Adrenal gland (tissue), 9 donors: ENCODE measurements at regions not wholly inside any gene's neighbourhood (a gene's known extent, or its start where the extent isn't known, plus 50 kb on each side); places are given as distances from the start of the nearest gene placed in this dataset.

Experiments
- DNase-seq, 7 donors: peaks; one replicate each; pipeline ENCODE4 v3.0.0-alpha.2; 2019 to 2020
- H3K27ac ChIP-seq, 5 donors: fragments of 200-600 bp; sonication (generic) in 4 of 5; 1 replicate in 3 of 5; 2 replicates in 2 of 5; pipeline versions ENCODE4 v1.5.1 to v1.8.0; 2016 to 2020; ENCODE audit warnings: mild to moderate bottlenecking in 1 of 5
- H3K27me3 ChIP-seq: fragments of 200-600 bp; 2 replicates; pipeline ENCODE4 v1.8.0; 2021
- H3K36me3 ChIP-seq, 2 donors: fragments of 200-600 bp; replicated peaks in 1 of 2; 1 replicate in 1 of 2; 2 replicates in 1 of 2; pipeline versions ENCODE4 v1.5.1 to v1.8.0; 2018 to 2022
- H3K4me1 ChIP-seq, 2 donors: fragments of 200-600 bp; replicated peaks in 1 of 2; 1 replicate in 1 of 2; 2 replicates in 1 of 2; pipeline versions ENCODE4 v1.5.1 to v1.8.0; 2018 to 2021
- H3K4me3 ChIP-seq, 4 donors: fragments of 200-600 bp; sonication (generic) in 3 of 4; one replicate each; pipeline ENCODE4 v1.5.1; 2016 to 2018
- H3K9me3 ChIP-seq, 3 donors: fragments of 200-600 bp; sonication (generic) in 1 of 3; replicated peaks in 1 of 3; 1 replicate in 2 of 3; 2 replicates in 1 of 3; pipeline versions ENCODE4 v1.5.1 to v1.8.0; 2016 to 2021
- CTCF ChIP-seq, 6 experiments: fragments of 450-650 bp in 4 of 6; fragments of 200-600 bp in 2 of 6; sonication (generic) in 1 of 6; IDR thresholded peaks; 1 replicate in 5 of 6; 2 replicates in 1 of 6; pipeline versions ENCODE4 v1.5.1 to v1.8.0; 2016 to 2021; ENCODE audit warnings: antibody characterized with exemption in 6 of 6, mild to moderate bottlenecking in 2 of 6, moderate library complexity in 1 of 6
- POLR2A ChIP-seq, 2 donors: fragments of 450-650 bp; IDR thresholded peaks; one replicate each; pipeline ENCODE4 v1.6.1; 2017; ENCODE audit warnings: antibody characterized with exemption in 2 of 2, mild to moderate bottlenecking in 2 of 2, moderate library complexity in 1 of 2
- WGBS, 4 donors: extraction: QIAGEN DNeasy Blood & Tissue Kit in 2 of 4; methylation state at CpG; one replicate each; pipeline versions ENCODE4 v1.1.5 to v1.1.7; 2013 to 2017; 5-methylcytosine and 5-hydroxymethylcytosine counted together
- intact Hi-C, 2 donors: fragments of 100-400 bp; cut with DNase I; formaldehyde crosslinking; loops; one replicate each; pipeline versions ENCODE4 v1.14.1 to v1.15.0; 2022 to 2023
- donor health status: healthy with polysubstance abuse.
- donor health status: Bipolar disorder and iron deficiency.
- donor health status: DM: yes; HTN: yes; CAD: no.
- donor health status: DM: no; HTN: no; CAD: no.
- donor health status: DM: no; HTN: no; CAD: no.

GRCh38 chr2:107001551-107001950, 115.6 kb upstream of the ST6GAL2 start:
- Histone ChIP-seq H3K27ac (no peak overlapping the region), H3K4me1 (no peaks in the 10 kb centered on the region), H3K27me3 (no peaks in the 10 kb centered on the region), H3K36me3 (no peaks in the 10 kb centered on the region), H3K4me3 (no peak overlapping the region), H3K9me3 (no peaks in the 10 kb centered on the region)
- intact Hi-C loops = no loop called here
- TF ChIP-seq CTCF (IDR thresholded peaks at IDR 0.05) = no peak
- no peak for TF ChIP-seq POLR2A (IDR thresholded peaks at IDR 0.05)
- DNase-seq = no peak
- 52 to 55% (median 54%) methylated on average over 5 of the region's 5 CpGs for WGBS, 4 donors

- DNase-seq = no peak
- no peaks in the 10 kb centered on the region for H3K4me1 ChIP-seq
- no peaks in the 10 kb centered on the region for H3K36me3 ChIP-seq
- H3K27me3 ChIP-seq = no peaks in the 10 kb centered on the region
- no peak overlapping the region for H3K27ac ChIP-seq
- TF ChIP-seq POLR2A (IDR thresholded peaks at IDR 0.05) = no peak
- no peak for TF ChIP-seq CTCF (IDR thresholded peaks at IDR 0.05)
- 59 to 67% (median 61%) methylated on average over 4 of the region's 4 CpGs for WGBS, 4 donors
- no peak overlapping the region for H3K4me3 ChIP-seq
- intact Hi-C loops = no loop called here
- no peaks in the 10 kb centered on the region for H3K9me3 ChIP-seq
Observed at GRCh38 chr2:107001964-107002696, 116.2 kb upstream of the ST6GAL2 start.

- Histone ChIP-seq H3K27me3 (no peaks in the 10 kb centered on the region), H3K36me3 (no peaks in the 10 kb centered on the region), H3K4me1 (no peaks in the 10 kb centered on the region), H3K4me3 (no peak overlapping the region), H3K9me3 (no peaks in the 10 kb centered on the region), H3K27ac (no peak overlapping the region)
- intact Hi-C loops = no loop called here
- DNase-seq = no peak
- no peak for TF ChIP-seq POLR2A (IDR thresholded peaks at IDR 0.05)
- TF ChIP-seq CTCF (IDR thresholded peaks at IDR 0.05) = no peak
- 43 to 77% (median 70%) methylated on average over 1 of the region's 1 CpG for WGBS, 4 donors
Observed at GRCh38 chr2:107002735-107003134, 116.8 kb upstream of the ST6GAL2 start.

- H3K9me3 ChIP-seq = no peaks in the 10 kb centered on the region
- no peaks in the 10 kb centered on the region for H3K4me1 ChIP-seq
- no peaks in the 10 kb centered on the region for H3K36me3 ChIP-seq
- intact Hi-C loops = no loop called here
- DNase-seq = no peak
- WGBS, 4 donors = 61 to 64% (median 63%) methylated on average over 6 of the region's 6 CpGs
- no peaks in the 10 kb centered on the region for H3K27me3 ChIP-seq
- H3K4me3 ChIP-seq = no peak overlapping the region
- no peak overlapping the region for H3K27ac ChIP-seq
- no peak for TF ChIP-seq CTCF (IDR thresholded peaks at IDR 0.05)
- no peak for TF ChIP-seq POLR2A (IDR thresholded peaks at IDR 0.05)
Observed at GRCh38 chr2:107005853-107006252, 119.9 kb upstream of the ST6GAL2 start.
